K562 (cell line): ENCODE measurements at regions not wholly inside any gene's neighbourhood (a gene's known extent, or its start where the extent isn't known, plus 50 kb on each side); places are given as distances from the start of the nearest gene placed in this dataset.
"Not testable (repeated sequence)": the region's sequence is repeated elsewhere in the genome, so short reads cannot be mapped to it uniquely, and the experiment has no call there.

Experiments used
- ATAC-seq: fragments of 200-7000 bp; cut with Tn5 transposase; 3 replicates; pipeline ENCODE4 v1.9.1; 2020; ENCODE audit warnings: moderate library complexity
- BruUV-seq: library from RNA; stranded (reverse); fragments of 400-500 nt; replicated peaks from 2 replicates; lab custom pipeline; 2021; lab: Mats Ljungman, UMichigan
- CTCF ChIA-PET: fragments of 300-600 bp; formaldehyde crosslinking; extraction: SDS; loops from one replicate; lab custom pipeline; 2021; ENCODE audit warnings: low intra/inter-chr PET ratio; lab: Yijun Ruan, JAX
- POLR2A ChIA-PET: fragments of 300-600, 350-650 bp; sonication (Branson Sonifier 250); formaldehyde crosslinking; extraction: SDS; loops from one replicate; lab custom pipeline; 2021; ENCODE audit warnings: antibody characterized with exemption, inconsistent platforms; lab: Yijun Ruan, JAX
- DNase-seq, 4 experiments: peaks; one replicate each; pipeline versions ENCODE4 v3.0.0 to v3.0.0-alpha.2; 2011 to 2018; ENCODE audit warnings: low spot score in 3 of 4, mixed read lengths in 3 of 4; ENCODE audit errors: extremely low read depth in 1 of 4
- FAIRE-seq: peaks from 2 replicates; lab custom pipeline; 2011; peaks lifted over from hg19 to GRCh38; lab: Jason Lieb, UNC
- H2AFZ ChIP-seq: 2 replicates; pipeline ENCODE4 v1.6.0; 2011; ENCODE audit warnings: low read depth, low read length, control low read depth, inconsistent platforms
- H3K27ac ChIP-seq: fragments of 200-600 bp; 3 replicates; pipeline ENCODE4 v1.8.0; 2011; ENCODE audit warnings: low read depth, mild to moderate bottlenecking, control low read depth, inconsistent platforms, low read length, moderate library complexity, mixed read lengths; ENCODE audit errors: extremely low read depth
- H3K27me3 ChIP-seq, 2 experiments: fragments of 300-600 bp in 1 of 2; 2 replicates in 1 of 2; 3 replicates in 1 of 2; pipeline versions ENCODE4 v1.6.0 to v1.8.0; 2011; ENCODE audit warnings: inconsistent platforms in 2 of 2, low read length in 2 of 2, mild to moderate bottlenecking in 1 of 2, mixed read lengths in 1 of 2, moderate library complexity in 1 of 2; ENCODE audit not compliant: control insufficient read depth in 2 of 2, insufficient read depth in 2 of 2
- H3K36me3 ChIP-seq: fragments of 300-600 bp; 3 replicates; pipeline ENCODE4 v1.8.0; 2011; ENCODE audit warnings: mild to moderate bottlenecking, low read length, inconsistent platforms; ENCODE audit not compliant: control insufficient read depth, insufficient read depth
- H3K4me1 ChIP-seq, 2 experiments: fragments of 200-600 bp in 1 of 2; replicated peaks in 1 of 2; 2 replicates in 1 of 2; 3 replicates in 1 of 2; pipeline versions ENCODE4 v1.5.1 to v1.8.0; 2011; ENCODE audit warnings: inconsistent platforms in 2 of 2, low read length in 2 of 2, mild to moderate bottlenecking in 1 of 2, mixed read lengths in 1 of 2, moderate library complexity in 1 of 2; ENCODE audit not compliant: control insufficient read depth in 2 of 2, insufficient read depth in 2 of 2
- H3K4me2 ChIP-seq: 2 replicates; pipeline ENCODE4 v1.6.1; 2011; ENCODE audit warnings: low read length, control low read depth, inconsistent platforms, mixed read lengths; ENCODE audit not compliant: insufficient read depth
- H3K4me3 ChIP-seq: fragments of 200-600 bp; sonication (generic), shearing (Covaris generic); 2 replicates; pipeline ENCODE4 v1.5.1; 2016; ENCODE audit warnings: control low read depth, inconsistent platforms
- H3K79me2 ChIP-seq: fragments of 200-600 bp; 3 replicates; pipeline ENCODE4 v1.8.0; 2011; ENCODE audit warnings: low read length, inconsistent platforms; ENCODE audit not compliant: control insufficient read depth, insufficient read depth
- H3K9ac ChIP-seq, 2 experiments: 2 replicates each; pipeline versions ENCODE4 v1.6.0 to v1.6.1; 2011; ENCODE audit warnings: low read depth in 2 of 2, low read length in 2 of 2, control low read depth in 1 of 2, inconsistent platforms in 1 of 2, mild to moderate bottlenecking in 1 of 2, mixed read lengths in 1 of 2; ENCODE audit not compliant: insufficient read depth in 1 of 2
- H3K9me1 ChIP-seq: one replicate; pipeline ENCODE4 v1.6.0; 2011; ENCODE audit warnings: inconsistent platforms, mild to moderate bottlenecking, low read length, moderate library complexity; ENCODE audit not compliant: control insufficient read depth, insufficient read depth
- H3K9me3 ChIP-seq: replicated peaks from 2 replicates; pipeline ENCODE4 v1.5.1; 2011; ENCODE audit warnings: low read depth, low read length, inconsistent platforms; ENCODE audit not compliant: control insufficient read depth, insufficient read depth
- H4K20me1 ChIP-seq: replicated peaks from 2 replicates; pipeline ENCODE4 v1.6.1; 2011; ENCODE audit warnings: low read length, inconsistent platforms, mixed read lengths; ENCODE audit not compliant: control insufficient read depth, insufficient read depth
- C11orf30 ChIP-seq: fragments of 450-650 bp; IDR thresholded peaks from 2 replicates; pipeline ENCODE4 v1.6.1; 2016; ENCODE audit warnings: low read depth, mild to moderate bottlenecking
- EHMT2 ChIP-seq: fragments of 450-650 bp; IDR thresholded peaks from 2 replicates; pipeline ENCODE4 v1.6.1; 2018; ENCODE audit warnings: antibody characterized with exemption
- ILK ChIP-seq: fragments of 450-650 bp; IDR thresholded peaks from 2 replicates; pipeline ENCODE4 v1.6.1; 2016; ENCODE audit warnings: missing genetic modification characterization, low read depth, mild to moderate bottlenecking, missing compliant biosample characterization, moderate library complexity, borderline replicate concordance
- MAFF ChIP-seq: IDR thresholded peaks from 2 replicates; pipeline ENCODE4 v1.6.1; 2012; ENCODE audit warnings: low read length, improper control_type of control experiment
- MAFG ChIP-seq: fragments of 450-650 bp; conservative IDR thresholded peaks from 2 replicates; pipeline ENCODE4 v1.6.1; 2016; ENCODE audit warnings: missing genetic modification characterization, missing compliant biosample characterization
- MAFK ChIP-seq: IDR thresholded peaks from 2 replicates; pipeline ENCODE4 v1.6.1; 2011; ENCODE audit warnings: low read length, improper control_type of control experiment
- NFIX ChIP-seq: fragments of 250-450 bp; sonication (Bioruptor Pico); IDR thresholded peaks from 2 replicates; pipeline ENCODE4 v1.4.0; 2020; ENCODE audit warnings: low read depth, mild to moderate bottlenecking, moderate library complexity
- RNF2 ChIP-seq: sonication (generic); IDR thresholded peaks from 2 replicates; pipeline ENCODE4 v1.6.1; 2016
- RUNX1 ChIP-seq: sonication (generic); IDR thresholded peaks from 2 replicates; pipeline ENCODE4 v1.6.1; 2016; ENCODE audit warnings: antibody characterized with exemption, low read depth
- SMARCC2 ChIP-seq: fragments of 450-650 bp; IDR thresholded peaks from 2 replicates; pipeline ENCODE4 v1.6.1; 2017; ENCODE audit warnings: antibody characterized with exemption, moderate library complexity, mild to moderate bottlenecking, low read depth
- TAF7 ChIP-seq: fragments of 450-650 bp; IDR thresholded peaks from 2 replicates; pipeline ENCODE4 v1.6.1; 2016; ENCODE audit warnings: missing genetic modification characterization, missing compliant biosample characterization
- ZNF316 ChIP-seq: fragments of 450-650 bp; IDR thresholded peaks from 2 replicates; pipeline ENCODE4 v1.6.1; 2016
- ZNF561 ChIP-seq: fragments of 450-650 bp; formaldehyde crosslinking; conservative IDR thresholded peaks from 2 replicates; pipeline ENCODE4 v1.4.0; 2020; ENCODE audit warnings: mild to moderate bottlenecking, moderate library complexity
- ZNF668 ChIP-seq: fragments of 250-450 bp; sonication (Bioruptor Pico); IDR thresholded peaks from 2 replicates; pipeline ENCODE4 v1.8.0; 2022; ENCODE audit warnings: mild to moderate bottlenecking, inconsistent platforms
- WGBS: fragments of 100-300 bp; shearing (Covaris generic); methylation state at CpG from one replicate; pipeline ENCODE4 v1.1.6; 2016; ENCODE audit warnings: low coverage, mixed read lengths; ENCODE audit not compliant: insufficient coverage; ENCODE audit errors: missing lambda C conversion rate; 5-methylcytosine and 5-hydroxymethylcytosine counted together
- in situ Hi-C: fragments of 300-500 bp; cut with MboI; formaldehyde crosslinking; loops from 4 replicates; pipeline ENCODE4 v1.15.0; 2018; ENCODE audit warnings: inconsistent platforms, mixed read lengths
- intact Hi-C: fragments of 100-400 bp; cut with micrococcal nuclease; formaldehyde crosslinking; loops from 2 replicates; pipeline ENCODE4 v1.14.2; 2022
- TF ChIP-seq, protein P1 (sequence below): fragments of 250-450 bp; sonication (Bioruptor Pico); IDR thresholded peaks from 2 replicates; pipeline ENCODE4 v1.6.1; 2021; ENCODE audit warnings: mild to moderate bottlenecking

GRCh38 chr3:30455112-30455511 is 151.3 kb upstream of the TGFBR2 start:
- H3K27me3 ChIP-seq, POLR2A ChIA-PET: not testable (repeated sequence)

DNA sequence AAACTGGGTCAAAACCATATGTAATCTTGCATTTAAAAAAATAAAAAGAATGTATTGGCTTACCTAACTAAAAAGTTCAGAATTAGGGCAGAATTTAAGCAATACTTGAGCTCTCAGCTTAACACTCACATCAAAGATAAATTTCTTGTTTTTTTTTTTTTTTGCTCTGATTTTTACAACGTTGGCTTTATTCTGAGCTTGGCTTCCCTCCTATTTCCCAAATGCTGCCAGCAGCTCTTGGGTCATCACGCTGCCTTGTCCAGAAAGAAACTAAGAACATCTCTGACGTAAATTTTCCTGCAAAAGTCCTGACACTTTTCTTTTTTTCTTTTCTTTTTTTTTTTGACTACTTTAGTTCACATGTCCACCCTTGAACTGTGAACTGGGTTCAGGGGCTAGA is 150.6 kb upstream of the TGFBR2 start:
- TF ChIP-seq RNF2 (no peak), SMARCC2 (no peak), RUNX1 (no peak), ILK (tag) (no peak), EHMT2 (no peak), ZNF668 (CRISPR knock-in tag) (no peak), TAF7 (tag) (no peak), ZNF561 (CRISPR knock-in tag) (no peak), NFIX (no peak)
- TF ChIP-seq, protein P1, sequence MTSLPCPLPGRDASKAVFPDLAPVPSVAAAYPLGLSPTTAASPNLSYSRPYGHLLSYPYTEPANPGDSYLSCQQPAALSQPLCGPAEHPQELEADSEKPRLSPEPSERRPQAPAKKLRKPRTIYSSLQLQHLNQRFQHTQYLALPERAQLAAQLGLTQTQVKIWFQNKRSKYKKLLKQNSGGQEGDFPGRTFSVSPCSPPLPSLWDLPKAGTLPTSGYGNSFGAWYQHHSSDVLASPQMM (CRISPR knock-in tag) = no peak
- Histone ChIP-seq H3K27ac (no peak overlapping the region), H3K9me1 (no peaks in the 10 kb centered on the region), H2AFZ (no peak overlapping the region), H3K4me3 (no peak overlapping the region), H3K4me2 (no peak overlapping the region), H3K79me2 (no peaks in the 10 kb centered on the region), H3K4me1 (no peaks in the 10 kb centered on the region), H3K9ac (no peak overlapping the region), H4K20me1 (no peaks in the 10 kb centered on the region), H3K27me3 (no peaks in the 10 kb centered on the region), H3K36me3 (no peaks in the 10 kb centered on the region), H3K9me3 (no peaks in the 10 kb centered on the region; the same call in 1 of the 2 replicates)
- ATAC-seq (no peak), DNase-seq (no peak), FAIRE-seq (no peak)
- BruUV-seq = no TSS peak
- POLR2A ChIA-PET = no interaction called here
- intact Hi-C loops = no loop called here
- 6% methylated on average over 3 of the region's 3 CpGs for WGBS
- in situ Hi-C loops = no loop called here
- CTCF ChIA-PET = no interaction called here

More at GRCh38 chr3:30455112-30455511, 151.3 kb upstream of the TGFBR2 start:
- DNase-seq, H3K36me3 ChIP-seq, intact Hi-C loops, H3K9ac ChIP-seq, in situ Hi-C loops, BruUV-seq, H3K4me3 ChIP-seq, H4K20me1 ChIP-seq, ATAC-seq, H3K27ac ChIP-seq, CTCF ChIA-PET, H3K9me1 ChIP-seq: not testable (repeated sequence)
- peak; percentile 90 for TF ChIP-seq MAFK
- TF ChIP-seq MAFG = peak; percentile 77
- TF ChIP-seq MAFF = peak; percentile 83
- TF ChIP-seq C11orf30 = peak; percentile 63
- TF ChIP-seq ZNF316 = peak; percentile 71
- TF ChIP-seq, all 486 proteins: peak for 5; not testable (repeated sequence) for 481
- WGBS = 0% methylated on average over 4 of the region's 4 CpGs
- FAIRE-seq, H3K79me2 ChIP-seq, H3K9me3 ChIP-seq, H2AFZ ChIP-seq, H3K4me1 ChIP-seq, H3K4me2 ChIP-seq: not testable (repeated sequence)
